ENCODE measurements at regions not wholly inside any gene's neighbourhood (a gene's known extent, or its start where the extent isn't known, plus 50 kb on each side); places are given as distances from the start of the nearest gene placed in this dataset.

DNA sequence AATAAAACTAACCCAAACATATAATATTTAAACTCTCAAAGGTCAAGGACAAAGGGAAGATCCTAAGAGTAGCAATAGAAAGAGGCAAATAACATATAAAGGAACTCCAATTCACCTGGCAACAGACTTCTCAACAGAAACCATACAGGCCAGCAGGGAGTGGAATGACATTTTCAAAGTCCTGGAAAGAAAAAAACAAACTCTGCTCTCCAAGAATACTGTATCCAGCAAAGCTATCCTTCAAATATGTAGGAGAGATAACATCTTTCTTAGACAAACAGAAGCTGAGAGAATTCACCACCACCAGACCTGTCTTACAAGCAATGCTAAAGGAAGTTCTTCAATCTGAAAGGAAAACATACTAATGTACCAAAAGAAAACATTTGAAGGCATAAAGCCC lies 51.5 kb upstream of the TMEM158 start:
- H3K27ac Mint-ChIP-seq (ENCODE audit: unreplicated experiment): no peak overlapping the region
- H3K4me3 Mint-ChIP-seq (ENCODE audit: unreplicated experiment): no peak overlapping the region
- H3K9me3 Mint-ChIP-seq (ENCODE audit: low read depth): peaks cover 43% of the 10 kb centered on the region
- peaks cover 14% of the 10 kb centered on the region for H3K27me3 Mint-ChIP-seq (ENCODE audit: low read depth)
- TF ChIP-seq, protein P1, sequence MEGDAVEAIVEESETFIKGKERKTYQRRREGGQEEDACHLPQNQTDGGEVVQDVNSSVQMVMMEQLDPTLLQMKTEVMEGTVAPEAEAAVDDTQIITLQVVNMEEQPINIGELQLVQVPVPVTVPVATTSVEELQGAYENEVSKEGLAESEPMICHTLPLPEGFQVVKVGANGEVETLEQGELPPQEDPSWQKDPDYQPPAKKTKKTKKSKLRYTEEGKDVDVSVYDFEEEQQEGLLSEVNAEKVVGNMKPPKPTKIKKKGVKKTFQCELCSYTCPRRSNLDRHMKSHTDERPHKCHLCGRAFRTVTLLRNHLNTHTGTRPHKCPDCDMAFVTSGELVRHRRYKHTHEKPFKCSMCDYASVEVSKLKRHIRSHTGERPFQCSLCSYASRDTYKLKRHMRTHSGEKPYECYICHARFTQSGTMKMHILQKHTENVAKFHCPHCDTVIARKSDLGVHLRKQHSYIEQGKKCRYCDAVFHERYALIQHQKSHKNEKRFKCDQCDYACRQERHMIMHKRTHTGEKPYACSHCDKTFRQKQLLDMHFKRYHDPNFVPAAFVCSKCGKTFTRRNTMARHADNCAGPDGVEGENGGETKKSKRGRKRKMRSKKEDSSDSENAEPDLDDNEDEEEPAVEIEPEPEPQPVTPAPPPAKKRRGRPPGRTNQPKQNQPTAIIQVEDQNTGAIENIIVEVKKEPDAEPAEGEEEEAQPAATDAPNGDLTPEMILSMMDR (IDR thresholded peaks at IDR 0.05): no peak
- peaks cover 8% of the 10 kb centered on the region for H3K36me3 Mint-ChIP-seq (ENCODE audit: low read depth)
- DNase-seq (ENCODE audit: low spot score): no peak
- no peaks in the 10 kb centered on the region for H3K4me1 Mint-ChIP-seq (ENCODE audit: low read depth)

DNA sequence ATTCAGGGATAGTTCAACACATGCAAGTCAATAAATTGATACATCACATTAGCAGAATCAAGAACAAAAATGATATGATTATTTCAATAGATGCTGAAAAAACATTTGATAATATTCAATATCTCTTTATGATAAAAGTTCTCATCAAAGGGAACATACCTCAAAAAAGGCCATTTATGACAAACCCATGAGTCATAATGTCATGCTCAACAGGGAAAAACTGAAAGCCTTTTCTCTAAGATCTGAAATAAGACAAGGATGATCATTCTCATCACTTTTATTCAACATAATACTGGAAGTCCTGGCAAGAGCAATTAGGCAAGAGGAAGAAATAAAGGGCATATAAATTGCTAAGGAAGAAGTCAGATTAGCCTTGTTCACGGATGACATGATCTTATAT lies 54.1 kb upstream of the TMEM158 start:
- peaks cover 8% of the 10 kb centered on the region for H3K36me3 Mint-ChIP-seq (ENCODE audit: low read depth)
- H3K9me3 Mint-ChIP-seq (ENCODE audit: low read depth): peaks cover 43% of the 10 kb centered on the region
- no peak overlapping the region for H3K4me3 Mint-ChIP-seq (ENCODE audit: unreplicated experiment)
- peaks cover 21% of the 10 kb centered on the region for H3K27me3 Mint-ChIP-seq (ENCODE audit: low read depth)
- DNase-seq (ENCODE audit: low spot score): no peak
- H3K27ac Mint-ChIP-seq (ENCODE audit: unreplicated experiment): no peak overlapping the region
- TF ChIP-seq, protein P1 (IDR thresholded peaks at IDR 0.05): no peak
- H3K4me1 Mint-ChIP-seq (ENCODE audit: low read depth): no peaks in the 10 kb centered on the region

DNA sequence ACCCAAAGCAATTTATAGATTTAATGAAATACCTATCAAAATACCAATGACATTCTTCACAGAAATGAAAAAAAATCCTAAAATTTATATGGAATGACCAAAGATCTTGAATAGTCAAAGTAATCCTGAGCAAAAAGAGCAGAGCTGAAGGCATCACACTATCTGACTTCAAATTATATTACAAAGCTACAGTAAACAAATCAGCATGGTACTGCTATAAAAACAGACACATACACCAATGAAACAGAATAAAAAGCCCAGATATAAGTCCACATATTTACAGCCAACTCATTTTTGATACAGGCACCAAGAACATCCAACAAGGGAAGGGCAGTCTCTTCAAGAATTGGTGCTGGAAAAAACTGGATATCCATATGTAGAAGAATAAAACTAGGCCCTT lies 54.9 kb upstream of the TMEM158 start:
- Mint-ChIP-seq H3K36me3 (ENCODE audit: low read depth) (peaks cover 8% of the 10 kb centered on the region), H3K27me3 (ENCODE audit: low read depth) (peaks cover 24% of the 10 kb centered on the region), H3K4me1 (ENCODE audit: low read depth) (no peaks in the 10 kb centered on the region), H3K4me3 (ENCODE audit: unreplicated experiment) (no peak overlapping the region), H3K9me3 (ENCODE audit: low read depth) (peaks cover 43% of the 10 kb centered on the region), H3K27ac (ENCODE audit: unreplicated experiment) (no peak overlapping the region)
- no peak for DNase-seq (ENCODE audit: low spot score)
- TF ChIP-seq, protein P1 (IDR thresholded peaks at IDR 0.05): no peak

DNA sequence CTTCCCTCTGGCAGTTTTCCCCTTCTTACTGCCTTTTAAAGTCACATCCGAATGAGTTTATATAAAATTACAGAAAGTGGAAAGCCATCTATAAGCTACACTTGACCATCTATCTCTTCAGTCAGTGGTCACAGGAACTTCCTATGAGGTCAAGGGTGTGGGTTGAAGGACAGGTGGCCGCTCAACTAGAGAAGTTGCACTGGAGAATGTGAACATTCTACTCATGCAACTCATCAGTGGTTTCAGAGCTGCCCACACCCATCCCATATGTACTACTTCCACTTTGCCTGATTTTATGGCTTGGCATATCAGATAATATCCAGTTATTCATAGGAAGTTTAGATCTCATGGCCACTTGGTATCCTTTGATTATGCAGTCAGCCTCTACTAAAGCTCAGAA lies 57.4 kb upstream of the TMEM158 start:
- no peak overlapping the region for H3K4me3 Mint-ChIP-seq (ENCODE audit: unreplicated experiment)
- H3K27me3 Mint-ChIP-seq (ENCODE audit: low read depth): peaks cover 39% of the 10 kb centered on the region
- H3K4me1 Mint-ChIP-seq (ENCODE audit: low read depth): no peaks in the 10 kb centered on the region
- peaks cover 8% of the 10 kb centered on the region for H3K36me3 Mint-ChIP-seq (ENCODE audit: low read depth)
- no peak for DNase-seq (ENCODE audit: low spot score)
- TF ChIP-seq, protein P1 (IDR thresholded peaks at IDR 0.05): no peak
- H3K9me3 Mint-ChIP-seq (ENCODE audit: low read depth): peaks cover 30% of the 10 kb centered on the region
- no peak overlapping the region for H3K27ac Mint-ChIP-seq (ENCODE audit: unreplicated experiment)

DNA sequence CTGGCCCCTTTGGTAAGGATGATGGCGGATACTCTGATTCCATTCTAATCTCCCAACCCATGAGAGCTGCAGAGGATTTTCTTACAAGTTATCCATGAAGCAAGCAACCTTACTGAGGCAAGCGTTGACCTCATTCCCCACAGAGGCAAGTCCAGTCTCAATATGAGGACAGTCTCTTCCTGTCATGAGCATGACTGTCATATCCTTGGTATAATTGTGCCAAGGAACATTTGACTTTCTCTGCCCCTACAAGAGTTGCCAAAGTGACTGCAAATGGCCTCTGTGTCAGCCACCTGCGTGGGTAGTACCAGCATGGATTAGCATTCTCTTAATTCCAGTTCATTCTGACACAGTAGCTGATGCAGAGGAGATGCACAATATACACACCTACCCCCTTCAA lies 71.2 kb upstream of the TMEM158 start:
- H3K9me3 Mint-ChIP-seq (ENCODE audit: low read depth): peaks cover 8% of the 10 kb centered on the region
- no peaks in the 10 kb centered on the region for H3K4me1 Mint-ChIP-seq (ENCODE audit: low read depth)
- H3K36me3 Mint-ChIP-seq (ENCODE audit: low read depth): peaks cover under 1% of the 10 kb centered on the region
- H3K27me3 Mint-ChIP-seq (ENCODE audit: low read depth): peaks cover 30% of the 10 kb centered on the region
- TF ChIP-seq, protein P1 (IDR thresholded peaks at IDR 0.05): no peak
- DNase-seq (ENCODE audit: low spot score): no peak
- no peak overlapping the region for H3K27ac Mint-ChIP-seq (ENCODE audit: unreplicated experiment)
- H3K4me3 Mint-ChIP-seq (ENCODE audit: unreplicated experiment): no peak overlapping the region
